SK-N-SH (cell line): ENCODE measurements at regions not wholly inside any gene's neighbourhood (a gene's known extent, or its start where the extent isn't known, plus 50 kb on each side); places are given as distances from the start of the nearest gene placed in this dataset.

Source experiments
- EP300 ChIP-seq, 2 experiments: IDR thresholded peaks; 2 replicates each; pipeline versions ENCODE4 v1.4.0 to v1.6.1; 2012; ENCODE audit warnings: borderline replicate concordance in 1 of 2, low read depth in 1 of 2, low read length in 1 of 2
- EZH2phosphoT487 ChIP-seq: fragments of 200-600 bp; sonication (generic); IDR thresholded peaks from 2 replicates; pipeline ENCODE4 v1.6.1; 2017; ENCODE audit warnings: low read depth, mixed run types, mild to moderate bottlenecking, antibody characterized with exemption, moderate library complexity, borderline replicate concordance
- TF ChIP-seq, protein P1 (sequence below): fragments of 200-600 bp; sonication (generic); IDR thresholded peaks from 2 replicates; pipeline ENCODE4 v1.6.1; 2017; ENCODE audit warnings: antibody characterized with exemption, mild to moderate bottlenecking, moderate library complexity

DNA sequence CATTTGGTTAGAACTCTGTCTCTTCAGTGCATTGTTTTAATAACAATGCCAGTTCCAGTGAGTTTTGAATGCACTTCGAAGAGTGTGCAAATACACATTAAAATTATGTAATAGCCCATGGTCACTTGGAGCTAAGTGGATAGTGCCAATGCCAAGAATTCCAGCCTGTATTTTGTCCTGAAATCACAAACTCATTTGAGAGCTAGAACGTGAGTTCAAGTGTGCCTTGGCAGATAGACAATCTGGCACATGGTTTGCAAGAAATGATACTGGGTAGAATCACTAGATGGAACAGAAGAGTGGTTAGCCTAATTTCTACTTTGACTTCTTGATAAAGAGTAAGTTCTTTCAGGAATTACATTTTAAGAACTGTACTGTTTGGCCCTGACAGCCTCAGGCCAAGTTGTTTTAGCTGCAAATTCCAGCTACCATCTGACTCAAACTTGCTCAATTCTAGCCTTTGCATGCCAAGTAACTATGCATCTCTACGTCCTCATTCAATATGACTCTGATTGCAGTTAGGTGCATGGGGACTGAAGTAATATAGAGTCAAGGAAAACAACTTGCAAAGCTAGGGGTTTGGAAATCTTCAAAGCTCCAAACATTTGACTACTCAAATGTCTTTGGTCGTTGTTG lies 131.9 kb upstream of the SMIM31 start:
- TF ChIP-seq, protein P1, sequence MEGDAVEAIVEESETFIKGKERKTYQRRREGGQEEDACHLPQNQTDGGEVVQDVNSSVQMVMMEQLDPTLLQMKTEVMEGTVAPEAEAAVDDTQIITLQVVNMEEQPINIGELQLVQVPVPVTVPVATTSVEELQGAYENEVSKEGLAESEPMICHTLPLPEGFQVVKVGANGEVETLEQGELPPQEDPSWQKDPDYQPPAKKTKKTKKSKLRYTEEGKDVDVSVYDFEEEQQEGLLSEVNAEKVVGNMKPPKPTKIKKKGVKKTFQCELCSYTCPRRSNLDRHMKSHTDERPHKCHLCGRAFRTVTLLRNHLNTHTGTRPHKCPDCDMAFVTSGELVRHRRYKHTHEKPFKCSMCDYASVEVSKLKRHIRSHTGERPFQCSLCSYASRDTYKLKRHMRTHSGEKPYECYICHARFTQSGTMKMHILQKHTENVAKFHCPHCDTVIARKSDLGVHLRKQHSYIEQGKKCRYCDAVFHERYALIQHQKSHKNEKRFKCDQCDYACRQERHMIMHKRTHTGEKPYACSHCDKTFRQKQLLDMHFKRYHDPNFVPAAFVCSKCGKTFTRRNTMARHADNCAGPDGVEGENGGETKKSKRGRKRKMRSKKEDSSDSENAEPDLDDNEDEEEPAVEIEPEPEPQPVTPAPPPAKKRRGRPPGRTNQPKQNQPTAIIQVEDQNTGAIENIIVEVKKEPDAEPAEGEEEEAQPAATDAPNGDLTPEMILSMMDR = no peak
- TF ChIP-seq EZH2phosphoT487 = no peak
- no peak for TF ChIP-seq EP300 (IDR thresholded peaks at IDR 0.05; ENCODE audit: borderline replicate concordance in 1 of 2, low read depth in 1 of 2, low read length in 1 of 2)
